NCI-H187 treated with DMSO at 0.1 percent for 48 hours (cell line): ENCODE measurements at regions not wholly inside any gene's neighbourhood (a gene's known extent, or its start where the extent isn't known, plus 50 kb on each side); places are given as distances from the start of the nearest gene placed in this dataset.

Experiments used
- DNase-seq: peaks from one replicate; lab custom pipeline; 2025; lab: John Stamatoyannopoulos, UW

DNA sequence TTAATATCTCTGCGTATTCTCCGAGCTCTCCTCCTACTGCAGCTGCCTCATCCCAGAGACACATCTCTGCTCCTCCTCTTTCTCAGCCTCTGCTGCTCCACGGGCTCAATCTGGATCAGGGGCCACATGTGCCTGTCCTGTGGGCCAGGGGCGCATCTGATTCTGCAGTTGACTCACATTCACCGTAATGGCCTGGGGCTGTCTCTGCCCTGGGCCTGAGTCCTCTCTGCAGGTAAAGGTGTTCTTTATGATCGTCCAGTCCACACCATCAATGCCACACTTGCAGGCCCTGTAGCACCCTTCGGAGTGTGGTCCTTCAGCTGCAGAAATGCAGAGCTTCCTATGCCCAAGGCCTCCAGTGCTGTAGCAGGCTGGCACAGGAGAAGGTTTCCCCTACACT, 154.5 kb downstream of the OAT start:
- no peak for DNase-seq

DNA sequence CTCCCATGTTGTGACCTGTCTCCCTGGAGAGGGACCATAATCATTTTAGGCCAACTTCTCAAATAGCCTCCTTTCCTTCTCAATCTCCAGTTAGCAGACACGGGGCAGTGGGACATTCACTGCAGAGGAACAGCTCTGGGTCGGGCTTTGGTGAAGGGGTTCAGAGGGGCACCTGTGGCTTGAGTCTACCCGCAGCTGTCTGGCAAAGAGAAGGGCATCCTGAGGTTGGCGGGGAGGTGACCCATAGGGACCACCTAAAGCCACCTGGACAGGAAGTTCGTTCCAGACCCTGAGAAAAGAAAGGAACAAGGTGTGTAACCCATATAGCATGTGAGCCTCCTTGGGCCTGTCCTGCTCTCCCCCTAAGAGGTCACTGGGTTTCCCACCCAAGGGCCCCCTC, 155.0 kb downstream of the OAT start:
- no peak for DNase-seq

DNA sequence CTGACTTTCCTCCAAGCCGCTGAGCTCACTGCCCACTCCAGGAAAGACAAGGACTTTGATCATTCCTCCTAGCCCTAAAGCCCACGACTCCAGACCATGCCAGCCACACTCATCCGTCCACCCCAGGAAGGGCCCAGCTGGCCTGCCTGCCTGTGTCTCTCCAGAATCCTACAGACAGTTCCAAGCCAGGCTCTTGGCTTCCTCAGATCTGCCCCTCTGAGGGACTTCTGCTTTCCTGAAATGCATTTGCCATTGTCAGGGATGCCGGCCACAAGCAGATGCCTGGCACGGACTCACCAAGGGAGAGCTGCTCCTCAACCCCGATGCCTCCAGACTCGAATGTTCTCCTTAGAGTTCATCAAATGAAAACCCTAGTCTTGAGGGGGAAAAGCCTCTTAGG, 155.8 kb downstream of the OAT start:
- DNase-seq = no peak

DNA sequence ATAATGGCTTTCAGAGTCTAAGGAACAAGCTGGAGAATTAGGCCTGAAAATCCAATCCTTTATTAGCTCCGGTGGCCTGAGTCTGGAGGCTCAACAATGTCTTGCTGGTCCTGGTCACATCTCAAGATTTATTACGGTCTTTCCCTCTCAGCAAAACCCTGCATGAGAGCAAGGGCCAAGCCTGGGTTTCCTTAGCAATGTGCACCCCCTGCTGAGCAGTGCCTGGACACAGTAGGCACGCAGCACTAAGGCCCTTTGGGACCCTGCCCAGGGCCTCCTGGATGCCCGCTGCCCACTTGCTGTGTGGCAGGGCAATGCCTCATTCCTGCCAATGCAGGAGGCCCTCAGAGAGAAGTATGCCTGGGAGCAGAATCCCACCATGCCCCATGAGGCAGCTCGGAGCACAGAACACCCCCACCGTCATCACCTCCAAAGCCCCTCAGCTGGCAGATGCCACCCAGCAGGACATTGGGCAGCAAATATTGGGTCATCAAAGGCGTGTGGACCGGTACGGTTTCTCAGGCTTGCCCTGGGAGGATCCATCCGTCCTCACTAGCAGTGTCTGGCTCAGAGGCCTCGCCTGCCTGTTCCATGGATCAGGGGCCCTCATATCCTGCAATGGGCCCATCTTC, 156.4 kb downstream of the OAT start:
- no peak for DNase-seq

DNA sequence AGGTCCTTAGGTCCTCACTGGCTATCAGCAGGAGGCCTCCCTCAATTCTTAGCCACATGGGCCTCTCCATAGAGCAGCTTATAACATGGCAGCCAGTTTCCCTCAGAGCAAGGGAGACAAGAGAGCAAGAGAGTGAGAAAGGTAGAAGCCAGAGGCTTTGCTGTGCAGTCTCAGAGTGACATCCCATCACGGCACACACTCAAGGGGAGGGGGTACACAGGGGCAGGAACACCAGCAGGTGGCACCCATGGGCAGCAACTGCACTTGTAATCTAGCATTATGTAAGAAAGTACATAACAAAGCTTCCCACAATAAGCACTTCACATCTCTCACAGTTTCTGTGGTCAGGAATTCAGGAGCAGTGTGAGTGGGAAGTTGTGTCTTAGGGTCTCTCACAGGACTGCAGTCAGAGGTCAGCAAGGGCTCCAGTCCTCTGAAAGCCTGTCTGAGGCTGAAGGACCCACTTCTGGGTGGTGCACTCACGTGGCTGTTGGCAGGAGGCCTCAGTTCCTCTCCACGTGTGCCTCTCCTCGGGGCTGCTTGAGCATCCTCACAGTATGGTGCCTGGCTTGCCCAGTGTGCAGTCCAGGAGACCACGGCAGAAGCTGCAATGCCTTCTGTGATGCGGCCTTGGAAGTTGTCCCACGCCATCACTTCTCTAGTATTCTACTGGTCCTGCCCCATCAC, 159.4 kb downstream of the OAT start:
- no peak for DNase-seq

DNA sequence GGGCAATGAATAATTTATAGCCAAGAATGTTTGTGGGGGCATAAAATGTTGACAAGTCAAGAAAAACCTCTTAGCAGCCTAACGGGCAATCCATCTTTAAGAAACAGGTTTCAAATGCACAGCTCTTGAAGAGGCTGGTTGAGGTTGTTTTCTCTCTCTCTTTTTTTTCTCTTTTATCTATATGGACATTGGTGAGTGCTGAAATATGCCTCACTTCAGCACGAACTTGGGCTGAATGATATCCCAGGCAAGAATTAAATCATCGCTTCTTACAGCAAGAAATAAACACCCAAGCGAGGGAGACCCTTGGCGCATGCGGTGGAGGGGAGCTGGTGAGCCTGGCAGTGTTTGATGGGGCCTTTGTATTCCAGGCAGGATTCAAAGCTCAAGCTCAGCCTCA, 160.9 kb downstream of the OAT start:
- no peak for DNase-seq

DNA sequence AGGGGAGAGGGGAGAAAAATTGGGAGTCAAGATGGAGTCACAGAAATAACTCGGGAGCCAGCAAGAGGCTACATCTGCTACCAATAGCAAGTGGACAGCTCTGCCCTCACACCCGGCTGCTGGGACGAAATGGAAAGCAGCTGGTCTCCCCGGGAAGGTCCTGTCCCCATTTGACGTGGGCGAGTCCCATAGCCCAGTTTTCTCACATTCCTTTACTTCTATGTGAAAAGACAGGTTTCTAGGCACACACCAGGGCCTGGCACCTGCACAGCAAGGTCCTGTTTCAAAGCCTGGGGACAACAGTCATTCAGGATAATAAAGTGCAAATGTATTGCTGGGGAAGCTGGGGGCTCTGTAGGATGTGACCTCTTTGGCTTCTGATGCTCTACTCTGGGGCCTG, 162.6 kb downstream of the OAT start:
- no peak for DNase-seq

DNA sequence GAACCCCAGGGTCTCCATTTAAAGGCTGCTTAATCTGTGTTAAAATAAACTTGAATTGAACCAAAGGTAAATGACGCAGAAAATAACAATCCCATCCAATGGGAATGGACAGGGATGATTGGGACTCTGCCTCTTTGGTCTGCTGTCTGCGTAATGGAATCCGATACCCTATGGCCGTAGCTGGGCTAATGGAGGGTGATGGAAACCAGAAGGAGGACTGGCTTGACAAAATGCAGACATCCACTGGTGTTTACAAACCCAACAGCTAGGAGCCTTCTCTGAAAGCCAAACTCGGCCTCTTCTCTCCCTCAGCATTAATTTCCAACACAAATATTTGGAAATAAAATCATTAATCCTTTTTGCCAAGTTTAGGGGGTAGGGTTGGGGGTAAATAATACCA, 162.2 kb upstream of the CHST15 start:
- no peak for DNase-seq

DNA sequence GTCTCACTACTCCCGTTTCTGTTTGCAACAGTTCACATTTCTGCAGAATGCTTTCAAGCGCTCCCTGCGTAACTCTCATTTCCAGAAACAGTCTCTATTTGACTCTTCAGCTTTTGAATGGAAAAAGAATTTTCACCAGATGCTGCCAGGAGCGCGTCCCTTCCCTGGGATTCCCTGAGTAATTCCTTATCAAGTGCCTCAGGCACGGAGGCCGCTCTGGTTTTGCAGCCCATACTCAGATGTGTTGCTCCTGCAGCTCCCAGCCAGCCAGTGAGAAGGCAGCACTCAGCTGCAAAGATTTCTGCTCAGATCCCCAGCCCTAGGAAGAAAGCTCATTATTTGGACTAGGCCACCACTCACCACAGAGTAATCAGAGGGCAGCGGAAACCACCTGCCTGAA, 161.1 kb upstream of the CHST15 start:
- DNase-seq = no peak

DNA sequence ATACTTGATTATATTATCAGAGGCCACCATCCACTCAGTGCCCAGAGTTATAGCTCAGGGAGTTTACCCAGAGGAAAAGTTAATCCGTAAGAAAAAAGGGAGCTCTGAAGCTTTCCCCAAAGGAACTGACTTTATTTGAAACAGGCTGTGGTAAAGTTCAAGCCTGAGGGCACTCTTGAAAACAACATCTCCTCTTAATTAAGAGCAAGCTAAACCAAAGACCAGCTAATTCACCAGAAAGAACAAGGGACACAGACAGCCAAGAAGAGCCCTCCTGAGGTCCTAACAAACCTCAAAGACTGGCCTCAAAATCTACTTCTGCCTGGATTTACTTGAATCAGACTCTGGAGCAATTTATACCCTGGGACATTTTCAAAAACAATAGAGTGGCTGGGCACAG, 159.6 kb upstream of the CHST15 start:
- no peak for DNase-seq

DNA sequence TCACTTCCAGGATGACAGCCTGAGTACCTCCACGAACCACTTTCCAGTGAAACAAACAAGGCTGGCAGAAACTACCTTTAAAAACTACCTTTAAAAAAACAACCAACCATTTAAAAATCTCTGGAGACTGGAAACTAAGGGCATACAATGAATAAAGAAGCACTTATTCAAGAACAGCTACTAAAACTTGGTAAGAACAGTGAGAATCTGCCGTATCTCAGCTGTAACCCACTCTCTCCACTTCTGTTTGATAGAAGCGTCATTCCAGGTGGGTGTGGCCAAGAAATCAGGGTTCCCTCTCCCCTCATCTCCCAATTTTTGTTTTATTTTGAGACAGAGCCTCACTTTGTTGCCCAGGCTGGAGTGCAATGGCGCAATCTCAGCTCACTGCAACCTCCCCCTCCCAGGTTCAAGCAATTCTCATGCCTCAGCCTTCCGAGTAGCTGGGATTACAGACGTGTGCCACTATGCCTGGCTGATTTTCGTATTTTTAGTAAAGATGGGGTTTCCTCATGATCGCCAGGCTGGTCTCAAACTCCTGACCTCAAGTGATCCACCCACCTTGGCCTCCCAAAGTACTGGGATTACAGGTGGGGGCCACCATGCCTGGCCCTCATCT, 158.8 kb upstream of the CHST15 start:
- DNase-seq = no peak

DNA sequence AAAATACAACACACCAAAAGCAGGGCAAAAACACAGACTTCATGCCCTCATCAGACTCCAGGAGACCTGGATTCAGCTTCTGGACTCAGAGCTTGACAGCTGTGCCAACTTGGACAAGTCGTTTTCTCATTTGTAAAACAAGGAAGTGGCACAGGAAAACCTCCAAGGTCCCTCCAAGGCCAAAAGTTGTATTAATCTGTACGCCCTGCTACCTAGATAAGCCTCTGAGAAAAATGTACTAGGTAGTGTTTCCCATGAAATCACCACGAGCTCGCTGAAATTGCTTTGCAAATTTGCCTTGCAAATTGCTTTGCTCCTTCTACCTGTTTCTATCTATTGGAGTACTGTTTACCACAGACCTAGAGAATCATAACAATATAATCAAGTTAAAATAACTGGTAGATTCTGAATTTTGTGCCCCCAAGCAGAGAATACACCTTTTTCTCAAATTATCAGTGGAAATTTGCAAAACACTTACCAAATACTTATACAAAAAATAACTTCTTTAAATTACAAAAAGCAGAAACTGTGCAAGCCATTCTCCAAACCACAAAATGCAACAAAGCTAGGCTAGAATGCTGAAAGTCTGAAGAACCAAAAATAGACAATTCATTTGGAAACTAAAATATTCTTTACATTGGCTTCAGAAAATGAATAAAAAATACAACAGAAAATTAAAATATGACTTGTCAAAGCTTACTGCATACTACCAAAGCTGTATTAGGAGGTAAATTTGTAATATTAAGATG, 158.1 kb upstream of the CHST15 start:
- DNase-seq = no peak

DNA sequence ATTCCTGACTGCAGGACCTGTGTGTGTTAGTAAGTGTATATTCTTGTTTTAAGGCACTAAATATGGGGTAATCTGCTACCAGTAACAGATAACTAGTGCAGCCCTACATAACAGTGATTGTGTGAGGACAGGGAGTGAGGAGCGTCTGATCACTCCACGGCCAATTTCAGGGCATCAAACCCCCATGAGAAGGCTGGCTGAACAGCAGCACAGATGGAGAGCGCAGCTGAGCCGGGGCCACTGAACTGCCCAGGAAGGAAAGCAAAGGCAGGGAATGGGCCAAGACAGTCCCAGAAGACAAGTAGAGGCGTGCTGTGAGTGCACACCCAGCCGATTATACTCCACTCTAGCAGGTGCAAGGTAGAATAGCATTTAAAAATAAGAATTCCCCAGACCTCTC, 157.1 kb upstream of the CHST15 start:
- DNase-seq = no peak

DNA sequence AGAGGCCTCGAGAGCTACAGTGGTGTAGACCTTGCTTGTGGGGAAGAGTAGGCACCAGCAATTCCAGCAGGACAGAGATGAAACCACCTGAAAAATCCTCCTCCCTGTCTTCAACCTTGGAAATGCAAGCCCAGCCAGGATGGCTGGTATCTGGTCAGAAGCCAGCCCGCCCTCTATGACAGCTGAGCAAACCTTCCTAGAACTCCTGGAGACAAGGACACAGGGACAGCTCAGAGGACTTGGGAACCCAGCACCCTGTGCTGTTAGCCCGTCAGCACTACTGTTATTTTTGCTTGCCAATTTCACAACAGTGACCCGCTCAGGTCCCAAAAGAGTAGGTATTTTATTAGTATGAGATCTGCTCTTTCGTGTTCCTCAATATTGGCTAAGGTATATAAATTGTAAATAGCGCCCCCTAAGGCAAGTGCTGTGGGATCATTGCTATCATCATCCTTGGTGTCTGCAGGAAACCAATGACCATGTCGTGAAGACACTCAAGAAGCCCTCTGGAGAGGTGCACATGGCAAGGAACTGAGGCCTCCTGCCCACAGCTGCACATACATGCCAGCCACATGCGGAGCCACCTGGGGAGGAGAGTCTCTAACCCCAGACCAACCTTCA, 156.5 kb upstream of the CHST15 start:
- DNase-seq = no peak

DNA sequence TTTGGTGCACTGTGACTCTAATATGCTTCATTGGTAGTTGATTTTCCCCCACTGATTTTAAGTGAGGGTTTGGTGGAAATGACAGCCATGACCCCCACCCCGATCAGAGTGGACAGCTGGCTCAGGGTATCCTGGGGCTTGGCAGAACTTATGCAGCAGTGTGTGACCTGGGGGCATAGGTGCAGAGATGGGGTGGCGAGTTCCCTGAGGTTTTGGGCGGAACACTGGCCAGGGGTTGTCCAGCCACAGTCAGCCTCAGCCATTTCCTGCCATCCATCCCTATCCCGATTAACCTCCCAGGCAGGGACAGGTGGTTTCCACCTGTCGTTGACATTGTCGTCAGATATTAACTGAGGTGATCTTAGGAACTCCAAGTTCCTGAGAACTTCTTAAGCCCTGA, 155.8 kb upstream of the CHST15 start:
- no peak for DNase-seq

DNA sequence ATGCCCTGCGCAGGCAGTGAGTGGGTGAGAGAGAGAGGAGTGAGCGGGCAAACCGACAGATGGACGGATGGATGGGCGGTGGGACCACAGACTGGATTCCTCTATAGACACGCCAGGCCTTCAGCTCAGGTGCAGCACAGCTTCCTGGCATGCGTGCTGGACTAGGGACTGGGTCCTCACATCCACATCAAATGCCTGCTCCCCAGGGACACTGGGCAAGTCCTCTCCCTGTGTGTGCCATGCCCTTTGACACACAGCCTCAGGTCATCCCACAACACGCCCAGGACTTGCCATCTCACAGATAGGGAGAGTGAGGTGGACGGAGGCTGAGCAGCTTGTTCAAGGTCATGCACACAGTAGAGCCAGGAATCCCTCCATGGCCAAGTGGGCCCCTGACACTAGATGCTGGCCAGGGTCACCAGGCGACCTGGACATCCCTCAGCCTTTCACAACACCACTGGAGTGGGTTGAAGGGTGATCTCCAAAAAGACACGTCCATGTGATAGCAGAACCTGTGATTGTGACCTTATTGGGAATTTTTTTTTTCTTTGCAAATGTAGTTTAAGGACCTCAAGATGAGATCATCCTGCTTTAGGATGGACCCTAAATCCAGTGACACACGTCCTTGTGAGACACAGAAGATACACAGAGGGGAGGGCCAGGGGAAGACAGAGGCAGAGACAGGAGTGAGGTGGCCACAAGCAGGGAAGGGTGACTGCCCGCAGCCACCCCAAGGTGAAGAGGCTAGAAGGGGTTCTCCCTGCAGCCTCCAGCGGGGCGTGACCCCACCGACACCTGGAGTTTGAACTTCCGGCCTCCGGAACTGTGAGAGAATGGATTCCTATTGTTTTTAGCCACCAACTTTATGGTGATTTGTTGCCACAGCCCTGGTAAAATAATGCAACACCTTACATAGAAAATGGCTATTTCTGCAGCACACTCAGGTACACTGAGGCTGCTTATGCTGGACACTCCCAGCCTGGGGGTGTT, 155.0 kb upstream of the CHST15 start:
- DNase-seq = no peak

DNA sequence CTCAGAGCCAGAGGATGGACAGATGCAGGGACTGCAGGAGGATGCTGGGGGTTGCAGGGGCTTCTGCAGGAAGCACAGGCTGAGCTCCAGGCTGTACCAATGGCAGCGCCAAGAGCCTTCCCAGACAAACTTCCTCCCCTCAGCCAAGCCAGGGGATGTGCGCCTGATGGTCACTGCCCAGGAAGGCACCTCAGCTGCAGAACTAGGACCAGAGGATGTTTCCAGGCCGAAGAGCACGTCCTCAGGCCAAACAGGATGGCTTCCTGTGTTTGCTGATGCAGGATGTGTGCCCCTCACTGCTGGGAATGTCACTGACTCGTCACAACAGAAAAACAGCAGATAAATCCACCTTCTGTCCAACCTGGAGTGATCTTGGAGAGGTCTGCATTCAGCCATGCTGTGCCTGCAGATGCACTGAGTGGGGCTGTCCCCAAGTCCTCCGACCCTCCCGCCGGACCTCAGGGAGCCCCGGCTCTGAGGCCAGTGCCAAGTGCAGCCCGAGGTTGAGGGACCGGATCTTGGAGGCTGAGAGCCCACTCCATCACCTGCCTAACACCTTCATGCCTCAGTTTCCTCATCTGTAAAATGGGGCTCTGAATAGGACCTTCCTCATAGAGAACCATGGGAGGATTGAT, 152.5 kb upstream of the CHST15 start:
- DNase-seq = no peak

DNA sequence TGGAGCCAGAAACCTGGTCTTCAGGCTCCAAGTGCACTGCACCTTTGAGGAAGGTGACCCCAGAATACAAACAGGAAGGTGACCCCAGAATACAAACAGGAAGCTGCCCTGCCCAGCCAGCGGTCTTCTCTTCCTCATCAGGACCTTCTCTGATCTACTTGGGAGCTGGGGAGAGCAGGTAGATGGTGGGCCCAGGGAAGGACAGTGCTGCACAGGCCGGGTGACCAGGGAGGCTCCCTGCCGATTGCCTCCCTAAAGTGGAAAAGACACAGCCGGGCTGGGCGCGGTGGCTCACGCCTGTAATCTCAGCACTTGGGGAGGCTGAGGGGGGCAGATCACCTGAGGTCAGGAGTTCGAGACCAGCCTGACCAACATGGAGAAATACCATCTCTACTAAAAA, 151.8 kb upstream of the CHST15 start:
- DNase-seq = no peak

DNA sequence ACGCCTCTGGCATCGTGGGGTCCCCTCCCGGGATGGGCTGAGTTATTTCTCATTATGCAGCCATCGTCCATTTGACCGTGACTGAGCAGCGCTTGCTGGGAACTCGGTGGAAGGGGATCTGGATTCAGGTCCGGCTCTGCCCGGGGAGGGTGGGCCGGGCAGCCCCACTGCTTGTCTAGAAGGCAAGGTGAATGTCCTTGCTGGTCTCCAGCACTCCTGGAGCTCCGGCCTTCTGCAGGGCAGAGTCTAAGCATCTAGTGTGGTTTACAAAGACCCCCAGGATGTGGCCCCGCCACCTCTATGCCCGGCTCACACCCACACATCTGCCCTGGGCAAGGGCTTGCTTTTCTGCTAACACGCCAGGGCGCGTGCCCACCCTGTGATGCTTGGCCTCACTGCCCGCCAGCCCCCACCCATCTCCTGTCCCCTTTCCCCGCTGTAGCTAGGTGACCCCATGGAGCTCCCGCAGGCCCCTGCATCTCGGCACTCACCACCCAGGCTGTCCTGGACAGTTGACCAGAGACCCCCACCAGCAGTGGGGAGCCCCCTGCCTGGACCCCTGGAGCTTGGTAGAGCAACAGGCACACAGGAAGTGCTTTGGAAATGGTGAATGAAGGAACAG, 151.0 kb upstream of the CHST15 start:
- no peak for DNase-seq

DNA sequence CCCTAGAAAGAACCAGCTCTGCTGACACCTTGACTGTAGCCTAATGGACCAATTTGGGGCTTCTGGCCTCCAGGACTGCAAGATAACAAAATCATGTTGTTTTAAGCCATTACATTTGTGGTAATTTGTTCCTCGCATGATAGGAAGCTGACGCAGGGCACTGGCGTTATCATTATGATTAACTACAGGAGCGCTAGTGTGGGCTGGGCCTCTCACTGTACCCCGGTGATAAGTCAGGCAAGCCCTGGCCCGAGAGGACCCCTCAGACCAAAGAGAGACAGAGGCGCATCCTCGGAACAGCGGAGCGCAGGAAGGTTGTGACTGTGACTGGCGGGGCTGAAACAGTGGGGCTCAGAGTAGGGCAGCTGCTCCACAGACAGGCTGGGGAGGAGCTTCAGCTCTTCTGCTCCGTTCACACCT, 150.3 kb upstream of the CHST15 start:
- DNase-seq = no peak
